ENCODE measurements at regions not wholly inside any gene's neighbourhood (a gene's known extent, or its start where the extent isn't known, plus 50 kb on each side); places are given as distances from the start of the nearest gene placed in this dataset.
"Not testable (repeated sequence)": the region's sequence is repeated elsewhere in the genome, so short reads cannot be mapped to it uniquely, and the experiment has no call there.

GRCh38 chr13:65497265-65497664, 1732.9 kb downstream of the PCDH9 start:
- DNase-seq, result no peak
- Histone ChIP-seq H3K4me3 (ENCODE audit: low read length in 2 of 2) (no peak overlapping the region), H3K4me1 (ENCODE audit: control insufficient read depth in 1 of 2, insufficient read depth in 2 of 2, low read length in 2 of 2) (no peaks in the 10 kb centered on the region), H3K36me3 (ENCODE audit: control insufficient read depth in 1 of 2, insufficient read depth in 2 of 2, low read length in 1 of 2) (no peaks in the 10 kb centered on the region), H3K27me3 (ENCODE audit: control insufficient read depth in 1 of 2, insufficient read depth in 2 of 2, low read length in 1 of 2) (no peaks in the 10 kb centered on the region), H3K27ac (ENCODE audit: low read depth in 1 of 2, low read length in 2 of 2) (no peak overlapping the region), H3K9me3 (ENCODE audit: control insufficient read depth, low read length) (no peaks in the 10 kb centered on the region)
- ATAC-seq (ENCODE audit: low FRiP score), result no peak
- intact Hi-C loops (cut with DNase I), result no loop called here

DNA sequence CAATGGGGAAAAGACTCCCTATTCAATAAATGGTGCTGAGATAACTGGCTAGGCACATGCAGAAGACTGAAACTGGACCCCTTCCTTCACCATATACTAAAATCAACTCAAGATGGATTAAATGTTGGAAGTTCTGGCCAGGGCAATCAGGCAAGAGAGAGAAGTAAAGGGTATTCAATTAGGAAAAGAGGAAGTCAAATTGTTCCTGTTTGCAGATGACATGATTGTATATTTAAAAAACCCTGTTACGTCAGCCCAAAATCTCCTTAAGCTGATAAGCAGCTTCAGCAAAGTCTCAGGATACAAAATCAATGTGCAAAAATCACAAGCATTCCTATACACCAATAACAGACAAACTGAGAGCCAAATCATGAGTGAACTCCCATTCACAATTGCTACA, 1739.4 kb downstream of the PCDH9 start:
- intact Hi-C loops (cut with DNase I); H3K27me3 ChIP-seq (ENCODE audit: control insufficient read depth in 1 of 2, insufficient read depth in 2 of 2, low read length in 1 of 2); H3K4me3 ChIP-seq (ENCODE audit: low read length in 2 of 2); ATAC-seq (ENCODE audit: low FRiP score); DNase-seq; H3K36me3 ChIP-seq (ENCODE audit: control insufficient read depth in 1 of 2, insufficient read depth in 2 of 2, low read length in 1 of 2); H3K4me1 ChIP-seq (ENCODE audit: control insufficient read depth in 1 of 2, insufficient read depth in 2 of 2, low read length in 2 of 2); H3K9me3 ChIP-seq (ENCODE audit: control insufficient read depth, low read length); H3K27ac ChIP-seq (ENCODE audit: low read depth in 1 of 2, low read length in 2 of 2): not testable (repeated sequence)
- 62 to 80% methylated on average over 1 of the region's 1 CpG for WGBS, 2 donors

- H3K36me3 ChIP-seq (ENCODE audit: control insufficient read depth in 1 of 2, insufficient read depth in 2 of 2, low read length in 1 of 2), result no peaks in the 10 kb centered on the region
- 56 to 59% methylated on average over 3 of the region's 3 CpGs for WGBS, 2 donors
- ATAC-seq (ENCODE audit: low FRiP score) (no peak), DNase-seq (no peak)
- no peak overlapping the region for H3K4me3 ChIP-seq (ENCODE audit: low read length in 2 of 2)
- H3K27ac ChIP-seq (ENCODE audit: low read depth in 1 of 2, low read length in 2 of 2), result no peak overlapping the region
- intact Hi-C loops (cut with DNase I), result no loop called here
- H3K9me3 ChIP-seq (ENCODE audit: control insufficient read depth, low read length), result no peaks in the 10 kb centered on the region
- H3K4me1 ChIP-seq (ENCODE audit: control insufficient read depth in 1 of 2, insufficient read depth in 2 of 2, low read length in 2 of 2), result no peaks in the 10 kb centered on the region
- H3K27me3 ChIP-seq (ENCODE audit: control insufficient read depth in 1 of 2, insufficient read depth in 2 of 2, low read length in 1 of 2), result no peaks in the 10 kb centered on the region
Measured at GRCh38 chr13:65488606-65489005, 1741.5 kb downstream of the PCDH9 start.

DNA sequence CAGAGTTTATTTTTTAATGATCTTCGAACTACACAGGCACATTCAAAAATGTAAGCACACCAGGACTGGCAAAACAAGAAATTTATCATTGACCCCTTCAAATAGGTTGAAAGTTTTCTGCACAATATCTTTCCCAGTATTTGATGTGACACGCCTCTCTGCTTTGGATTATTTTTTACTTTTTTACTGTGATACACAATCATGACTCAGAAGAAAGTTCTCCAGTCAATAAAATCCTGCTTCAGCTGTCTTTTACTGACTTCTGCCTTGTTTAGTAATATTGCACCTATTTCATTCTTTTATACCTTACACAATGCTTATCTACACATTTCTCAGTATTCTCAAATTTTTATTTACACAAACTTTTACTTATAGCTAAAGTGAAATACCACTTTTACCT, 1750.4 kb downstream of the PCDH9 start:
- no peak overlapping the region for H3K27ac ChIP-seq (ENCODE audit: low read depth in 1 of 2, low read length in 2 of 2)
- WGBS, 2 donors, result 27 to 40% methylated on average over 2 of the region's 2 CpGs
- no peaks in the 10 kb centered on the region for H3K4me1 ChIP-seq (ENCODE audit: control insufficient read depth in 1 of 2, insufficient read depth in 2 of 2, low read length in 2 of 2)
- no peaks in the 10 kb centered on the region for H3K27me3 ChIP-seq (ENCODE audit: control insufficient read depth in 1 of 2, insufficient read depth in 2 of 2, low read length in 1 of 2)
- no peaks in the 10 kb centered on the region for H3K36me3 ChIP-seq (ENCODE audit: control insufficient read depth in 1 of 2, insufficient read depth in 2 of 2, low read length in 1 of 2)
- H3K4me3 ChIP-seq (ENCODE audit: low read length in 2 of 2), result no peak overlapping the region
- no peak for DNase-seq
- intact Hi-C loops (cut with DNase I), result no loop called here
- H3K9me3 ChIP-seq (ENCODE audit: control insufficient read depth, low read length), result no peaks in the 10 kb centered on the region
- ATAC-seq (ENCODE audit: low FRiP score), result no peak

- no peaks in the 10 kb centered on the region for H3K4me1 ChIP-seq (ENCODE audit: control insufficient read depth in 1 of 2, insufficient read depth in 2 of 2, low read length in 2 of 2)
- intact Hi-C loops (cut with DNase I), result no loop called here
- no peaks in the 10 kb centered on the region for H3K27me3 ChIP-seq (ENCODE audit: control insufficient read depth in 1 of 2, insufficient read depth in 2 of 2, low read length in 1 of 2)
- no peak for ATAC-seq (ENCODE audit: low FRiP score)
- no peaks in the 10 kb centered on the region for H3K9me3 ChIP-seq (ENCODE audit: control insufficient read depth, low read length)
- no peak overlapping the region for H3K27ac ChIP-seq (ENCODE audit: low read depth in 1 of 2, low read length in 2 of 2)
- no peak for DNase-seq
- H3K36me3 ChIP-seq (ENCODE audit: control insufficient read depth in 1 of 2, insufficient read depth in 2 of 2, low read length in 1 of 2), result no peaks in the 10 kb centered on the region
- 83 to 84% methylated on average over 1 of the region's 1 CpG for WGBS, 2 donors
- H3K4me3 ChIP-seq (ENCODE audit: low read length in 2 of 2), result no peak overlapping the region
Measured at GRCh38 chr13:65473196-65473595, 1756.9 kb downstream of the PCDH9 start.

DNA sequence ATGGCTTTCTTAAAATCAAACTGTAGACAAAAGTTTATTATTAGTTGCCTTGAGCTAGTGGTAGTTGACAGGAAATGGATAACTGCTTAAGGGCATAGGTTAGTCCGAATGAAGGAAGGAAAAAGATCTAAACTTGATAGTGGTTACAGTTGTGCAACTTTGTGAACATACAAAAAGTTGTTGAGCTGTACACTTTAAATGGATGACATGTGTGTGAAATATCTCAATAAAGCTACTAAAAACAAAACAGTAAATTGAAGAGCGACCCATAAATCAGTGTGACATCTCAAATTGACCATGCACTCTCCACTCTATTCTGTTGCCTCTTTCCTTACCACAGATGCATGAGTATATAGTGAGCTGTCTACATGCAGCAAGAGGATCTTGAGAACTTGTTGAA, 1757.8 kb downstream of the PCDH9 start:
- ATAC-seq (ENCODE audit: low FRiP score) (no peak), DNase-seq (no peak)
- 42 to 46% methylated on average over 2 of the region's 2 CpGs for WGBS, 2 donors
- H3K36me3 ChIP-seq (ENCODE audit: control insufficient read depth in 1 of 2, insufficient read depth in 2 of 2, low read length in 1 of 2), result no peaks in the 10 kb centered on the region
- intact Hi-C loops (cut with DNase I), result no loop called here
- H3K27ac ChIP-seq (ENCODE audit: low read depth in 1 of 2, low read length in 2 of 2), result no peak overlapping the region
- H3K4me1 ChIP-seq (ENCODE audit: control insufficient read depth in 1 of 2, insufficient read depth in 2 of 2, low read length in 2 of 2), result no peaks in the 10 kb centered on the region
- H3K9me3 ChIP-seq (ENCODE audit: control insufficient read depth, low read length), result no peaks in the 10 kb centered on the region
- H3K27me3 ChIP-seq (ENCODE audit: control insufficient read depth in 1 of 2, insufficient read depth in 2 of 2, low read length in 1 of 2), result no peaks in the 10 kb centered on the region
- no peak overlapping the region for H3K4me3 ChIP-seq (ENCODE audit: low read length in 2 of 2)

- ATAC-seq (ENCODE audit: low FRiP score) (no peak), DNase-seq (no peak)
- intact Hi-C loops (cut with DNase I), result no loop called here
- Histone ChIP-seq H3K27me3 (ENCODE audit: control insufficient read depth in 1 of 2, insufficient read depth in 2 of 2, low read length in 1 of 2) (no peaks in the 10 kb centered on the region), H3K4me3 (ENCODE audit: low read length in 2 of 2) (no peak overlapping the region), H3K36me3 (ENCODE audit: control insufficient read depth in 1 of 2, insufficient read depth in 2 of 2, low read length in 1 of 2) (no peaks in the 10 kb centered on the region), H3K4me1 (ENCODE audit: control insufficient read depth in 1 of 2, insufficient read depth in 2 of 2, low read length in 2 of 2) (no peaks in the 10 kb centered on the region), H3K27ac (ENCODE audit: low read depth in 1 of 2, low read length in 2 of 2) (no peak overlapping the region), H3K9me3 (ENCODE audit: control insufficient read depth, low read length) (no peaks in the 10 kb centered on the region)
- WGBS, 2 donors, result 30 to 39% methylated on average over 2 of the region's 2 CpGs
Measured at GRCh38 chr13:65470781-65471180, 1759.4 kb downstream of the PCDH9 start.

DNA sequence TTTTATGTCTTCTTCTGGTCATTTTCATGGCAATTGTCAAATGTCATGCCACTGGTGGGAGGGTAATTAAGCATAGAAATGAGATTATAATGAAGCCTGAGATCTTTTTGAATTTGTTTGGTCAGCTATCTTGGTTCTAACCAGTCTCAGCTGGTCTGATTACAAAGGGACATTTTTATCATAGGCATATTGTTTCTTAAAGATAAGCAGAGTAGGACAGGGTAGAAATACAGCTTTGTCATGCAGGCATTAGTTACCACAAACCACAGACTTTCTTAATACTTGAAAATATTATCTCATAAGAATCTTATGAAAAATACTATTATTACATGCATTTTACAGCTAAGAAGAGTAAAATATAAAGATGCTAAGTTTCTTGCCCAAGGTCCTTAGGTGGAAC, 1761.5 kb downstream of the PCDH9 start:
- Histone ChIP-seq H3K9me3 (ENCODE audit: control insufficient read depth, low read length) (no peaks in the 10 kb centered on the region), H3K4me3 (ENCODE audit: low read length in 2 of 2) (no peak overlapping the region), H3K36me3 (ENCODE audit: control insufficient read depth in 1 of 2, insufficient read depth in 2 of 2, low read length in 1 of 2) (no peaks in the 10 kb centered on the region), H3K27me3 (ENCODE audit: control insufficient read depth in 1 of 2, insufficient read depth in 2 of 2, low read length in 1 of 2) (no peaks in the 10 kb centered on the region), H3K27ac (ENCODE audit: low read depth in 1 of 2, low read length in 2 of 2) (no peak overlapping the region), H3K4me1 (ENCODE audit: control insufficient read depth in 1 of 2, insufficient read depth in 2 of 2, low read length in 2 of 2) (no peaks in the 10 kb centered on the region)
- intact Hi-C loops (cut with DNase I), result no loop called here
- DNase-seq (no peak), ATAC-seq (ENCODE audit: low FRiP score) (no peak)

DNA sequence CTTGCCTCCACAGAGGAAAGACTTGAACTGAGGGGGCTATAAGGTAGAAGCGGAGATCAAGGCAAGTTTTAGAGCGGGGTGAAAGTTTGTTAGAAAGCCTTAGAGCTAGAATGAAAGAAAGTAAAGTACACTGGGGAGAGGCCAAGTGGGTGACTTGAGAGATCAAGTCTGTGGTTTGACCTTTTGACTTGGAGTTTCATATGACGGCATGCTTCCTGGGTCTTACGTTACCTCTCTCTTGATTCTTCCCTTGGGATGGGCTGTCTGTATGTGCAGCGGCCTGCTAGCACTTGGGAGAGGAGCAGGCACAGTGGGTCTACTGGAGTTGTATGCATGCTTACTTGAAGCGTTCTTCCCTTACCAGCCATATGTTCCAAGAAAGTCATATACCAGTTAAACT, 1768.5 kb downstream of the PCDH9 start:
- no peak for ATAC-seq (ENCODE audit: low FRiP score)
- whole genome bisulfite sequencing, 2 donors, result 63 to 76% methylated on average over 6 of the region's 6 CpGs

More for the DNA sequence above, 1768.5 kb downstream of the PCDH9 start:
- Histone ChIP-seq H3K27ac (ENCODE audit: low read depth in 1 of 2, low read length in 2 of 2) (no peak overlapping the region), H3K9me3 (ENCODE audit: control insufficient read depth, low read length) (no peaks in the 10 kb centered on the region), H3K36me3 (ENCODE audit: control insufficient read depth in 1 of 2, insufficient read depth in 2 of 2, low read length in 1 of 2) (no peaks in the 10 kb centered on the region), H3K27me3 (ENCODE audit: control insufficient read depth in 1 of 2, insufficient read depth in 2 of 2, low read length in 1 of 2) (no peaks in the 10 kb centered on the region), H3K4me3 (ENCODE audit: low read length in 2 of 2) (no peak overlapping the region), H3K4me1 (ENCODE audit: control insufficient read depth in 1 of 2, insufficient read depth in 2 of 2, low read length in 2 of 2) (peaks cover 0 to 1% of the 10 kb centered on the region in 2 donors)
- no peak for DNase-seq
- intact Hi-C loops (cut with DNase I), result no loop called here
